Peyer's patch (tissue), 4 donors: ENCODE measurements at regions not wholly inside any gene's neighbourhood (a gene's known extent, or its start where the extent isn't known, plus 50 kb on each side); places are given as distances from the start of the nearest gene placed in this dataset.

Experiments used
- CTCF ChIP-seq, 6 experiments: fragments of 450-650 bp in 4 of 6; fragments of 200-600 bp in 2 of 6; sonication (generic) in 1 of 6; IDR thresholded peaks; one replicate each; pipeline ENCODE4 v1.5.1; 2017 to 2019; ENCODE audit warnings: antibody characterized with exemption in 6 of 6, mild to moderate bottlenecking in 3 of 6, moderate library complexity in 1 of 6
- POLR2A ChIP-seq, 2 donors: fragments of 450-650 bp; IDR thresholded peaks; one replicate each; pipeline ENCODE4 v1.5.1; 2017; ENCODE audit warnings: antibody characterized with exemption in 2 of 2, mild to moderate bottlenecking in 2 of 2, moderate library complexity in 2 of 2

GRCh38 chr2:133951209-133951608 lies 302.7 kb upstream of the MGAT5 start:
- no peak for TF ChIP-seq CTCF (IDR thresholded peaks at IDR 0.05)
- TF ChIP-seq POLR2A (IDR thresholded peaks at IDR 0.05): no peak
